GM13977 (cell line): ENCODE measurements at regions not wholly inside any gene's neighbourhood (a gene's known extent, or its start where the extent isn't known, plus 50 kb on each side); places are given as distances from the start of the nearest gene placed in this dataset.

Experiments used
- DNase-seq: peaks from one replicate; pipeline ENCODE4 v3.0.0; 2012; ENCODE audit warnings: low spot score
- CTCF ChIP-seq: IDR thresholded peaks from 2 replicates; pipeline ENCODE4 v1.5.1; 2012; ENCODE audit warnings: mild to moderate bottlenecking, control low read depth; ENCODE audit not compliant: insufficient read depth; ENCODE audit errors: extremely low read depth, missing control alignments
- in situ Hi-C: fragments of 300-500 bp; cut with MboI; formaldehyde crosslinking; loops from one replicate; pipeline ENCODE4 v1.12.0; 2022; ENCODE audit warnings: low sequenced_read_pairs, low pct_unique_long_range_greater_than_20kb, mixed read lengths, inconsistent platforms; ENCODE audit not compliant: unreplicated experiment

GRCh38 chr3:104588442-104588841, 778.3 kb upstream of the ALCAM start:
- DNase-seq = no peak
- no peak for TF ChIP-seq CTCF
- in situ Hi-C loops = no loop called here

- DNase-seq = no peak
- TF ChIP-seq CTCF = no peak
- in situ Hi-C loops = no loop called here
Observed at GRCh38 chr3:104591776-104592175, 774.9 kb upstream of the ALCAM start.

GRCh38 chr3:104594491-104594890, 772.2 kb upstream of the ALCAM start:
- TF ChIP-seq CTCF = no peak
- in situ Hi-C loops = no loop called here
- no peak for DNase-seq

GRCh38 chr3:104596054-104596453, 770.7 kb upstream of the ALCAM start:
- TF ChIP-seq CTCF = no peak
- in situ Hi-C loops = no loop called here
- DNase-seq = no peak

- peak; percentile 15 for DNase-seq
- in situ Hi-C loops = no loop called here
- peak; percentile 67 for TF ChIP-seq CTCF
Observed at GRCh38 chr3:104596551-104596950, 770.2 kb upstream of the ALCAM start.

- no peak for DNase-seq
- no peak for TF ChIP-seq CTCF
- in situ Hi-C loops = no loop called here
Observed at GRCh38 chr3:104598848-104599511, 767.7 kb upstream of the ALCAM start.
